ENCODE measurements at regions not wholly inside any gene's neighbourhood (a gene's known extent, or its start where the extent isn't known, plus 50 kb on each side); places are given as distances from the start of the nearest gene placed in this dataset.

- H3K4me3 ChIP-seq (ENCODE audit: low read length): no peak overlapping the region
- DNase-seq (ENCODE audit: low read depth): no peak
Measured at GRCh38 chr2:194346193-194346592, 1310.8 kb upstream of the SLC39A10 start.

GRCh38 chr2:194345347-194345746 lies 1311.7 kb upstream of the SLC39A10 start:
- no peak overlapping the region for H3K4me3 ChIP-seq (ENCODE audit: low read length)
- no peak for TF ChIP-seq CTCF (conservative IDR thresholded peaks at IDR 0.05; ENCODE audit: low read length)
- no peak for DNase-seq (ENCODE audit: low read depth)

More at GRCh38 chr2:194346193-194346592, 1310.8 kb upstream of the SLC39A10 start:
- TF ChIP-seq CTCF (conservative IDR thresholded peaks at IDR 0.05; ENCODE audit: low read length): no peak

GRCh38 chr2:194343167-194343566 lies 1313.9 kb upstream of the SLC39A10 start:
- DNase-seq (ENCODE audit: low read depth): no peak
- no peak overlapping the region for H3K4me3 ChIP-seq (ENCODE audit: low read length)
- no peak for TF ChIP-seq CTCF (conservative IDR thresholded peaks at IDR 0.05; ENCODE audit: low read length)

GRCh38 chr2:194332799-194333490 lies 1324.1 kb upstream of the SLC39A10 start:
- no peak for DNase-seq (ENCODE audit: low read depth)
- TF ChIP-seq CTCF (conservative IDR thresholded peaks at IDR 0.05; ENCODE audit: low read length): no peak
- H3K4me3 ChIP-seq (ENCODE audit: low read length): no peak overlapping the region

GRCh38 chr2:194328456-194328855 lies 1328.6 kb upstream of the SLC39A10 start:
- DNase-seq (ENCODE audit: low read depth): no peak
- no peak overlapping the region for H3K4me3 ChIP-seq (ENCODE audit: low read length)
- no peak for TF ChIP-seq CTCF (conservative IDR thresholded peaks at IDR 0.05; ENCODE audit: low read length)

GRCh38 chr2:194327196-194327888 lies 1329.7 kb upstream of the SLC39A10 start:
- H3K4me3 ChIP-seq (ENCODE audit: low read length): no peak overlapping the region
- no peak for DNase-seq (ENCODE audit: low read depth)
- no peak for TF ChIP-seq CTCF (conservative IDR thresholded peaks at IDR 0.05; ENCODE audit: low read length)

- DNase-seq (ENCODE audit: low read depth): no peak
- no peak overlapping the region for H3K4me3 ChIP-seq (ENCODE audit: low read length)
- TF ChIP-seq CTCF (conservative IDR thresholded peaks at IDR 0.05; ENCODE audit: low read length): no peak
Measured at GRCh38 chr2:194323740-194324139, 1333.3 kb upstream of the SLC39A10 start.
